HUES64 (cell line): ENCODE measurements at regions not wholly inside any gene's neighbourhood (a gene's known extent, or its start where the extent isn't known, plus 50 kb on each side); places are given as distances from the start of the nearest gene placed in this dataset.
"Not testable (repeated sequence)": the region's sequence is repeated elsewhere in the genome, so short reads cannot be mapped to it uniquely, and the experiment has no call there.

Experiments
- H3K27ac ChIP-seq: 2 replicates; pipeline ENCODE4 v1.7.0; 2013; ENCODE audit warnings: low read depth, low read length, inconsistent platforms
- H3K27me3 ChIP-seq: 2 replicates; pipeline ENCODE4 v1.6.1; 2013; ENCODE audit warnings: mild to moderate bottlenecking, low read length; ENCODE audit not compliant: insufficient read depth
- H3K36me3 ChIP-seq: 2 replicates; pipeline ENCODE4 v1.6.1; 2013; ENCODE audit warnings: mild to moderate bottlenecking, low read length; ENCODE audit not compliant: insufficient read depth
- H3K4me1 ChIP-seq: 2 replicates; pipeline ENCODE4 v1.6.1; 2013; ENCODE audit warnings: mild to moderate bottlenecking, low read length, moderate library complexity; ENCODE audit not compliant: insufficient read depth
- H3K4me3 ChIP-seq: 2 replicates; pipeline ENCODE4 v1.5.1; 2013; ENCODE audit warnings: mild to moderate bottlenecking, low read length, moderate library complexity
- H3K9ac ChIP-seq: 2 replicates; pipeline ENCODE4 v1.6.1; 2013; ENCODE audit warnings: mild to moderate bottlenecking, low read depth, low read length
- H3K9me3 ChIP-seq: 2 replicates; pipeline ENCODE4 v1.6.1; 2013; ENCODE audit warnings: low read depth, low read length; ENCODE audit not compliant: insufficient read depth
- WGBS: fragments of 150-250, 120-280 bp; methylation state at CpG from one replicate; pipeline ENCODE4 v1.1.7; 2013; ENCODE audit warnings: missing lambda C conversion rate; 5-methylcytosine and 5-hydroxymethylcytosine counted together

DNA sequence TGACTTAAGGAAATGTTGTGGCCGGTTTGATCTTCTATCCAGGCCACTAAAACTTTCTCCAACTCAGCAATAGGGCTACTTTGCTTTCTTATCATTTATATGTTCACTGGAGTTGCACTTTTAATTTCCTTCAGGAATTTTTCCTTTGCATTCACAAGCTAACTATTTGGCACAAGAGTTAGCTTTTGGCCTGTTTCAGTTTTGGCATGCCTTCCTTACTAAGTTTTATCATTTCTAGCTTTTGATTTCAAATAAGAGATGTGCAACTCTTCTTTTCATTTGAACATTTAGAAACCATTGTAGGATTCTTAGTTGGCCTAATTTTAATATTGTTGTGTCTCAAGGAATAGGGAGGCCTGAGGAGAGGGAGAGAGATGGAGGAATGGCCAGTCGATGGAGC lies 79.8 kb upstream of the TLL1 start:
- Histone ChIP-seq H3K4me3 (no peak overlapping the region), H3K9ac (no peak overlapping the region), H3K4me1 (no peaks in the 10 kb centered on the region), H3K36me3 (no peaks in the 10 kb centered on the region), H3K9me3 (no peaks in the 10 kb centered on the region), H3K27me3 (no peaks in the 10 kb centered on the region), H3K27ac (no peak overlapping the region)
- 88% methylated on average over 2 of the region's 2 CpGs for WGBS

DNA sequence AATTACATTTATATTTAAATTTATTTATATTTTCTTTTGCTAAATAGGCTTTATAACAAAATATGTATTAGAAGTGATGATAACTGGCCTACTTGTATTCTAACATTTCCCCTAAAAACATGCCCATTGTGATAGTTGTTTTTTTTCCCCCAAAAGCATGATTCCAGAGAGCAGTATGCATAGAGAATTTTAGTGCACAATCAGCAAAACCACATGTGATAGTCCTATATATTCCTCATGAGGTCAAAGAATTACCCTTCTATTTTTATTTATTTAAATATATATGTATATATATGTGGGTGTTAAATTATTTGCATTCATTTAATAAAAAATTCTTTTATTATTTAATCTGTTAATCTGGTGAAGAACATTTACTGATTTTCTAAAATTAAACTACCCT lies 78.2 kb upstream of the TLL1 start:
- Histone ChIP-seq H3K9me3 (no peaks in the 10 kb centered on the region), H3K4me1 (no peaks in the 10 kb centered on the region), H3K9ac (no peak overlapping the region), H3K27me3 (no peaks in the 10 kb centered on the region), H3K27ac (no peak overlapping the region), H3K4me3 (no peak overlapping the region), H3K36me3 (no peaks in the 10 kb centered on the region)

DNA sequence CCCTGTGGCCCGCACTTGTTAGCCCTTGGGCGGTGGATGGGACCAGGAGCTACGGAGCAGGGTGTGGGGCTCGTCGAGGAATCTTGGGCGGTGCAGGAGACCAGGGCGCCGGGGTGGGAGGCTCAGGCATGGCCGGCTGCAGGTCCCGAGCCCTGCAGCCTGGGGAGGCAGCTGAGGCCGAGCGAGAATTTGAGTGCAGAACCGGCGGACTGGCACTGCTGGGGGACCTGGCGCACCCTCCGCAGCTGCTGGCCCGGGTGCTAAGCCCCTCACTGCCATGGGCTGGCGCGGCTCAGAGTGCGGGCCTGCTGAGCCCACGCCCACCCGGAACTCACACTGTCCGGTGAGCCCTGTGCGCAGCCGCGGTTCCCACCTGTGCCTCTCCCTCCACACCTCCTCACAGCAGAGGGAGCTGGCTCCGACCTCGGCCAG lies 73.6 kb upstream of the TLL1 start:
- no peaks in the 10 kb centered on the region for H3K27me3 ChIP-seq
- no peak overlapping the region for H3K9ac ChIP-seq
- no peak overlapping the region for H3K27ac ChIP-seq
- no peak overlapping the region for H3K4me3 ChIP-seq
- no peaks in the 10 kb centered on the region for H3K36me3 ChIP-seq
- H3K4me1 ChIP-seq = no peaks in the 10 kb centered on the region
- no peaks in the 10 kb centered on the region for H3K9me3 ChIP-seq
- 91% methylated on average over 28 of the region's 28 CpGs for WGBS

DNA sequence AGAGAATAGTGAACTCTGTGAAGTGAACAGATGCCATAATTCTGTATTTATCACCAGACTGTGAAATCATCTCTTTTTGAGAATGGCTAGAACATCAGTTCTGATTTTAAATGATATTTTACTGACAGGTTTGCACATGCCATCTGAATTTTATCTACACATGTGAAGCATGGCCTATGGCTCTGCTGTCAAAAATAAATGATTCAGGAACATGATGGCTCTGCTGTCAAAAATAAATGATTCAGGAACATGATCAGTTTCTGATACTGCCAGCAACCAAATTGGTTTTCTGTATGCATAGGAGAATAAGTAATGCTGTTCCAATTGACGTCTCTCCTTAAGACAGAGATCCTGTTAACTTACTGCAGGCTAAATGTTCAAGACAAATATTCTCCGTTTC lies 70.6 kb upstream of the TLL1 start:
- Histone ChIP-seq H3K4me3 (no peak overlapping the region), H3K4me1 (no peaks in the 10 kb centered on the region), H3K9me3 (no peaks in the 10 kb centered on the region), H3K27me3 (no peaks in the 10 kb centered on the region), H3K27ac (no peak overlapping the region), H3K36me3 (no peaks in the 10 kb centered on the region), H3K9ac (no peak overlapping the region)
- 100% methylated on average over 2 of the region's 2 CpGs for WGBS

DNA sequence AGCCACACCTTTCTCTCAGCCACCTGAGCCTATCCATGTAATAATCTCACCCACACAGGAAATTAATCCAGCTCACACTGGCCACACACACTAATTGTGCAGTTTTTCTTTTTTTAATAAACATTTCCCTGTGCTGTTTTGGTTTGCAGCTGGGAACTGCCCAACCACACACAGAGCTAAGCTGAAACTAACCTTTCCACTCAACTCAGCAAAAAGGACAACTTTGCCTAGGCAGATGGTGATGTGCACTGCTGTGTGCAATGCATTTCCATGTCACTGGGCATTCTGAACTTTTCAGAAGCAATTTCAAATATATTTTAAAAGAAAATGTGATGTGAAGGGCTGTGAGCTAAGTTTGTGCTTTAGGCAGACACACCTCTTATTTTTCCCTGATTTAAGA lies 70.0 kb upstream of the TLL1 start:
- Histone ChIP-seq H3K27me3 (no peaks in the 10 kb centered on the region), H3K27ac (no peak overlapping the region), H3K9ac (no peak overlapping the region), H3K4me3 (no peak overlapping the region), H3K36me3 (no peaks in the 10 kb centered on the region), H3K9me3 (no peaks in the 10 kb centered on the region), H3K4me1 (no peaks in the 10 kb centered on the region)

DNA sequence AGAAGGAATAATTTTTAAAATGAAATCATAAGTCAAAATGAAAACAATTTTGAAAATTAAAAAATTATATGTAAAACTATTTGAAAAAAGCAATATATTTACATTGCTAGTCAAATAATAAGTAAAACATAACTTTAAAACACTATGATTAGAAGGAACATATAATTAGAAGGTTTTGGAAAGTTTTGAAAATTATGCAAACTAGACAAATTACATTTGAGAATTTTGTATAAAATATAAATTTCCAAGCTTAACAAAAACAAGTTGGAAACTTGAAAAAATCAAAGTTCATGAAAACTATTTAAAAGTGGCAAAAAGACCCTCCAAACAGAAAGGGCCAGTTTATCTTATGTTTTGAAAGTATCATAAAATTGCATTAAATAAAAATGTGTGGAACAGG lies 67.6 kb upstream of the TLL1 start:
- Histone ChIP-seq H3K4me3 (no peak overlapping the region), H3K9me3 (no peaks in the 10 kb centered on the region), H3K27me3 (no peaks in the 10 kb centered on the region), H3K4me1 (no peaks in the 10 kb centered on the region), H3K27ac (no peak overlapping the region), H3K9ac (no peak overlapping the region), H3K36me3 (no peaks in the 10 kb centered on the region)

DNA sequence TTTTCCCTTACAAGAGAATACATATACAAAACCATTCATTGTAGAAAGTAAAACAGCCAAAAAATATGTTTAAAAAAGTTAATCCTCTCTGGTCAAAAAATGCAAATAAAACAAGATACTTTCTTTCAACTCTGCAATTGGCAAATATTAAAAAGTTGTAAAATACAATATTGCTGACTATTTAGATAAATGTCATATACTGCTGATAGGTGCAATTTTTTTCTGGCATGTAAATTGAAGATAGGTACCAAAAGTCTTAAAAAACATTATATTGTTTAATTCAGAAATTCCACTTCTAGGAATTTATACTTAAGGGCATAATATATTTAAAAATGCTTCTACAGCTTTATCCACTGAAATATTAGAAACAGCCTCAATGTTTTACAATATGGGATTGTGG lies 66.4 kb upstream of the TLL1 start:
- Histone ChIP-seq H3K27ac (no peak overlapping the region), H3K4me1 (no peaks in the 10 kb centered on the region), H3K27me3 (no peaks in the 10 kb centered on the region), H3K9me3 (no peaks in the 10 kb centered on the region), H3K36me3 (no peaks in the 10 kb centered on the region), H3K9ac (no peak overlapping the region), H3K4me3 (no peak overlapping the region)

DNA sequence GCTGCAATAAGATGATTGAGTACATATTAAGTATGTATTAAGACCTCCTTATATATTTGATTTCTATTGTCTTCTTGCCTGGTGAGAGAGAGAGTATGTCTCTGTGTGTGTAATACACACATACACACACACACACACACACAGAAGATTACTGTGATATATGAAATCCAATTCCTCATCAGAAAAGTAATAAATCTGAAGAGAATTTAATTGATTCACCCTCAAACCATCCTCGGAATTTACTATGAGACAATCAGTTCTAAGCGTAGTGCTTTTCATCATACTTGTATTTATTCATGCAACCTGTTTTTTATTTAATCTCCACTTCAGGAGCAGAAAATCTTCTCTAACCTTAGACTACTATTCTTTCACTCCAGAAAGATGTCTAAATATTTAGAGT lies 62.3 kb upstream of the TLL1 start:
- Histone ChIP-seq H3K27ac (no peak overlapping the region), H3K9me3 (no peaks in the 10 kb centered on the region), H3K4me3 (no peak overlapping the region), H3K36me3 (no peaks in the 10 kb centered on the region), H3K4me1 (no peaks in the 10 kb centered on the region), H3K9ac (no peak overlapping the region), H3K27me3 (no peaks in the 10 kb centered on the region)
- WGBS = 96% methylated on average over 2 of the region's 2 CpGs

DNA sequence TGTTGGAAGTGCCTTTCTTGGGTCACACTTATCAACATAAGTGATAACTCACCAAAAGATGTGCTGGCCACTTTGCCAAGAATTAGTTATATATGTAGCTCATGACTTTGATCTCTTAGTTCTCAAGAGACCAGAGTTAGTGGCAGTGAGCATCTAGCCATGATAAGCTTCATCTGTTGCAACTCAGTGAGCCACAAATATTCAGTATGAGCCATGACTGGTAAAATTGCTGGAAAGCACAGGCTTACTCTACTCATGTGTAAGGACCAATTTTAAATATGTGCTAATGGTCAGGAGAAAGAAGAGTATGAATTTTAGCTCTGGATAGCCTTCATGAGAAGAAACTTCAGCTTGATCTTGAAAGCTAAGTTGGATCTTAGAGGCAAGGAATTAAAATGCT lies 59.4 kb upstream of the TLL1 start:
- peaks cover 6% of the 10 kb centered on the region; the same call in 1 of the 2 replicates for H3K9me3 ChIP-seq

DNA sequence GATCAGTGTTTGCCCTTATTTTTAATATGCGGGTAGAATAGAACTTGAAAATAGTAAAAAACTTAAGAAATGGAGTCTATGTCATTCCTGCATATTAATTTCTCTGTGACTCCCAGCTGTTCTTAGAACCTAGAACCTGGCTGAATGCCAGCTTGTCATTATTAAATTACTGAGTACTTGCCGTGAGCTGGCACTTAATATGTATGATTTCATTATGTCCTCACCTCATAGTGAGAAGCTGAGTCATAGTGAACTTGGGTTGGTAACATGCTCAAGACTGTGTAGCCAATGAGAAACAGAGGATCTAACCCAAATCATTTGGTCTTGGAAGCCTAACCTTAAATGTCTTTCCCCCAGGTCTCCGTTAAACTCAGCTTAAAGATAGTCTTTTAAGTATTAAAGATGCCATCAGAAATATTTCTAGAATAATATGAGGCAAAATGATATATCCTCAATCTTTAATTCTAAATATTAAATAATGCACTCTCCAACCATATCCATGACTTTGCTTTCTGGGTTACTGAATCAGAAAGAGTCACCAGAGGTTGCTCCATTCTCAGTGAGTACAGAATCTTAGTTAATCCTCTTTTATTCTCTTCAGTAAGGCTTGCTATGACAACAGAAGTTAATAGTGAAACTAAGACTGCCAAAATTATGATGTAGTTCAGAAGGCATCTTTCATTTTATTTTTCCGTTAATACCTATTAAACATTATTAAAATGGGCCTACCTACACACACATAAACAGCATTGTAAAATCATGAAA lies 58.6 kb upstream of the TLL1 start:
- WGBS = 95% methylated on average over 4 of the region's 4 CpGs
- no peaks in the 10 kb centered on the region for H3K4me1 ChIP-seq
- no peak overlapping the region for H3K27ac ChIP-seq
- H3K36me3 ChIP-seq = no peaks in the 10 kb centered on the region
- H3K9ac ChIP-seq = no peak overlapping the region
- H3K4me3 ChIP-seq = no peak overlapping the region
- H3K27me3 ChIP-seq = no peaks in the 10 kb centered on the region
- peaks cover 10% of the 10 kb centered on the region; the same call in 1 of the 2 replicates for H3K9me3 ChIP-seq

More for the DNA sequence above, 59.4 kb upstream of the TLL1 start:
- Histone ChIP-seq H3K4me1 (no peaks in the 10 kb centered on the region), H3K9ac (no peak overlapping the region), H3K4me3 (no peak overlapping the region), H3K36me3 (no peaks in the 10 kb centered on the region), H3K27ac (no peak overlapping the region), H3K27me3 (no peaks in the 10 kb centered on the region)

DNA sequence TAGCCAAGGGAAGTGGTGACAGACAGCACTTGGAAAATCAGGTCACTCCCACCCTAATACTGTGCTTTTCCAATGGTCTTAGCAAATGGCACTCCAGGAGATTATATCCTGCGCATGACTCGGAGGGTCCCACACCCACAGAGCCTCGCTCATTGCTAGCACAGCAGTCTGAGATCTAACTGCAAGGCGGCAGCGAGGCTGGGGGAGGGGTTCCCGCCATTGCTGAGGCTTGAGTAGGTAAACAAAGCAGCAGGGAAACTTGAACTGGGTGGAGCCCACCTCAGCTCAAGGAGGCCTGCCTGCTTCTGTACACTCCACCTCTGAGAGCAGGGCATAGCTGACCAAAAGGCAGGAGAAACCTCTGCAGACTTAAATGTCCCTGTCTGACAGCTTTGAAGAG lies 53.9 kb upstream of the TLL1 start:
- not testable (repeated sequence) for H3K27me3 ChIP-seq, H3K36me3 ChIP-seq, H3K27ac ChIP-seq, H3K9ac ChIP-seq, H3K4me1 ChIP-seq, H3K4me3 ChIP-seq
- H3K9me3 ChIP-seq = peaks cover 10% of the 10 kb centered on the region; the same call in 1 of the 2 replicates
- WGBS = 96% methylated on average over 6 of the region's 6 CpGs
